Calu3 (cell line): ENCODE measurements at regions not wholly inside any gene's neighbourhood (a gene's known extent, or its start where the extent isn't known, plus 50 kb on each side); places are given as distances from the start of the nearest gene placed in this dataset.

Source experiments
- BruUV-seq: library from RNA; stranded (reverse); fragments of 400-500 nt; replicated peaks from 2 replicates; lab custom pipeline; 2021; lab: Mats Ljungman, UMichigan
- CTCF ChIA-PET: fragments of 300-600 bp; sonication (Branson Sonifier 250); formaldehyde crosslinking; loops from one replicate; lab custom pipeline; 2022; ENCODE audit warnings: antibody characterized with exemption; lab: Charles Lee
- DNase-seq: peaks from one replicate; pipeline ENCODE4 v3.0.0; 2022
- H3K27ac Mint-ChIP-seq: one replicate; pipeline ENCODE4 v1.8.0; 2022; ENCODE audit warnings: mixed read lengths; ENCODE audit not compliant: unreplicated experiment
- H3K27me3 Mint-ChIP-seq: one replicate; pipeline ENCODE4 v1.8.0; 2022; ENCODE audit warnings: mixed read lengths; ENCODE audit not compliant: unreplicated experiment
- H3K36me3 Mint-ChIP-seq: one replicate; pipeline ENCODE4 v1.8.0; 2022; ENCODE audit warnings: mild to moderate bottlenecking, moderate library complexity, mixed read lengths; ENCODE audit not compliant: insufficient read depth, unreplicated experiment
- H3K4me1 Mint-ChIP-seq: one replicate; pipeline ENCODE4 v1.8.0; 2022; ENCODE audit warnings: mild to moderate bottlenecking, low read depth, mixed read lengths; ENCODE audit not compliant: unreplicated experiment
- H3K4me3 Mint-ChIP-seq: one replicate; pipeline ENCODE4 v1.8.0; 2022; ENCODE audit warnings: mild to moderate bottlenecking, low read depth, moderate library complexity, mixed read lengths; ENCODE audit not compliant: unreplicated experiment
- H3K9me3 Mint-ChIP-seq: one replicate; pipeline ENCODE4 v1.8.0; 2022; ENCODE audit warnings: low read depth, mixed read lengths; ENCODE audit not compliant: unreplicated experiment
- CTCF ChIP-seq: fragments of 200-600 bp; IDR thresholded peaks from one replicate; pipeline ENCODE4 v1.8.0; 2022; ENCODE audit warnings: antibody characterized with exemption; ENCODE audit not compliant: unreplicated experiment
- intact Hi-C: fragments of 100-400 bp; cut with micrococcal nuclease; formaldehyde crosslinking; loops from one replicate; pipeline ENCODE4 v1.10.0; 2022; ENCODE audit not compliant: unreplicated experiment

- TF ChIP-seq CTCF = no peak
- CTCF ChIA-PET = interaction anchor here (0.8 kb wide), 1 partner anchor 667 kb away, joined by 3 read pairs; no protein-coding TSS in a partner anchor
- H3K27me3 Mint-ChIP-seq = no peaks in the 10 kb centered on the region
- DNase-seq = no peak
- H3K9me3 Mint-ChIP-seq = no peaks in the 10 kb centered on the region
- intact Hi-C loops = loop anchor here (2.0 kb wide), 1 partner anchor 177 kb away; no protein-coding TSS in a partner anchor
- no peak overlapping the region for H3K27ac Mint-ChIP-seq
- H3K4me1 Mint-ChIP-seq = no peaks in the 10 kb centered on the region
- BruUV-seq = no TSS peak
- H3K4me3 Mint-ChIP-seq = no peak overlapping the region
- H3K36me3 Mint-ChIP-seq = no peaks in the 10 kb centered on the region
Measured at GRCh38 chr4:24033626-24034025, 143.8 kb upstream of the PPARGC1A start.

GRCh38 chr4:24032371-24032989, 142.6 kb upstream of the PPARGC1A start:
- BruUV-seq = no TSS peak
- no peak for TF ChIP-seq CTCF
- intact Hi-C loops = loop anchor here (2.0 kb wide), 1 partner anchor 176 kb away; no protein-coding TSS in a partner anchor
- Mint-ChIP-seq H3K36me3 (no peaks in the 10 kb centered on the region), H3K4me3 (no peak overlapping the region), H3K27me3 (no peaks in the 10 kb centered on the region), H3K4me1 (no peaks in the 10 kb centered on the region), H3K9me3 (no peaks in the 10 kb centered on the region), H3K27ac (no peak overlapping the region)
- DNase-seq = peak; percentile 3
- CTCF ChIA-PET = no interaction called here

- TF ChIP-seq CTCF = no peak
- no peaks in the 10 kb centered on the region for H3K36me3 Mint-ChIP-seq
- DNase-seq = no peak
- no TSS peak for BruUV-seq
- intact Hi-C loops = no loop called here
- no peak overlapping the region for H3K4me3 Mint-ChIP-seq
- H3K4me1 Mint-ChIP-seq = no peaks in the 10 kb centered on the region
- CTCF ChIA-PET = no interaction called here
- H3K9me3 Mint-ChIP-seq = no peaks in the 10 kb centered on the region
- H3K27me3 Mint-ChIP-seq = no peaks in the 10 kb centered on the region
- no peak overlapping the region for H3K27ac Mint-ChIP-seq
Measured at GRCh38 chr4:24026596-24026995, 136.7 kb upstream of the PPARGC1A start.

GRCh38 chr4:24024605-24025004, 134.8 kb upstream of the PPARGC1A start:
- Mint-ChIP-seq H3K27ac (no peak overlapping the region), H3K36me3 (no peaks in the 10 kb centered on the region), H3K4me3 (no peak overlapping the region), H3K4me1 (peaks cover 2% of the 10 kb centered on the region), H3K9me3 (no peaks in the 10 kb centered on the region), H3K27me3 (no peaks in the 10 kb centered on the region)
- intact Hi-C loops = no loop called here
- no peak for TF ChIP-seq CTCF
- no peak for DNase-seq
- CTCF ChIA-PET = no interaction called here
- no TSS peak for BruUV-seq
